Fibroblast of pulmonary artery (primary cell): ENCODE measurements at regions not wholly inside any gene's neighbourhood (a gene's known extent, or its start where the extent isn't known, plus 50 kb on each side); places are given as distances from the start of the nearest gene placed in this dataset.
A peak's percentile ranks its signal among the peaks of the same experiment; 100 is the strongest.

ENCODE experiments used
- DNase-seq: peaks from one replicate; pipeline ENCODE4 v3.0.0-alpha.2; 2010; ENCODE audit warnings: low read depth
- H3K4me3 ChIP-seq: replicated peaks from 2 replicates; pipeline ENCODE4 v1.5.1; 2011; ENCODE audit warnings: low read depth, mild to moderate bottlenecking, control low read depth, low read length, moderate library complexity
- CTCF ChIP-seq: IDR thresholded peaks from 2 replicates; pipeline ENCODE4 v1.5.1; 2011; ENCODE audit warnings: mild to moderate bottlenecking, control low read depth, low read length, inconsistent platforms; ENCODE audit errors: missing control alignments

GRCh38 chr2:146158072-146158674, 1638.3 kb upstream of the ZEB2 start:
- TF ChIP-seq CTCF = no peak
- no peak for DNase-seq
- no peak overlapping the region for H3K4me3 ChIP-seq

- H3K4me3 ChIP-seq = no peak overlapping the region
- peak; percentile 13 for DNase-seq
- TF ChIP-seq CTCF = peak; percentile 28
Observed at GRCh38 chr2:146147448-146148012, 1627.6 kb upstream of the ZEB2 start.

- no peak for TF ChIP-seq CTCF
- peak; percentile 12 for DNase-seq
- H3K4me3 ChIP-seq = no peak overlapping the region
Observed at GRCh38 chr2:146143971-146144370, 1624.1 kb upstream of the ZEB2 start.

- no peak for DNase-seq
- no peak overlapping the region for H3K4me3 ChIP-seq
- no peak for TF ChIP-seq CTCF
Observed at GRCh38 chr2:146138820-146139219, 1618.9 kb upstream of the ZEB2 start.

GRCh38 chr2:146135245-146135644, 1615.3 kb upstream of the ZEB2 start:
- no peak overlapping the region for H3K4me3 ChIP-seq
- no peak for TF ChIP-seq CTCF
- no peak for DNase-seq

GRCh38 chr2:146131785-146132184, 1611.9 kb upstream of the ZEB2 start:
- H3K4me3 ChIP-seq = no peak overlapping the region
- no peak for DNase-seq
- no peak for TF ChIP-seq CTCF

- H3K4me3 ChIP-seq = no peak overlapping the region
- no peak for TF ChIP-seq CTCF
- no peak for DNase-seq
Observed at GRCh38 chr2:146131048-146131447, 1611.1 kb upstream of the ZEB2 start.
